Bronchial epithelial cell (primary cell): ENCODE measurements at regions not wholly inside any gene's neighbourhood (a gene's known extent, or its start where the extent isn't known, plus 50 kb on each side); places are given as distances from the start of the nearest gene placed in this dataset.

Source experiments
- DNase-seq: peaks from one replicate; pipeline ENCODE4 v3.0.0-alpha.2; 2010; ENCODE audit warnings: low read depth
- FAIRE-seq: peaks from 2 replicates; lab custom pipeline; 2011; peaks lifted over from hg19 to GRCh38; lab: Jason Lieb, UNC
- H3K27me3 ChIP-seq: 2 replicates; pipeline ENCODE4 v1.5.1; 2011; ENCODE audit warnings: low read length; ENCODE audit not compliant: control insufficient read depth, insufficient read depth
- H3K36me3 ChIP-seq: 2 replicates; pipeline ENCODE4 v1.5.1; 2011; ENCODE audit warnings: low read length; ENCODE audit not compliant: control insufficient read depth, insufficient read depth
- H3K4me3 ChIP-seq: 2 replicates; pipeline ENCODE4 v1.5.1; 2011; ENCODE audit warnings: mild to moderate bottlenecking, low read depth, low read length, control low read depth
- CTCF ChIP-seq: IDR thresholded peaks from 2 replicates; pipeline ENCODE4 v1.5.1; 2011; ENCODE audit warnings: mild to moderate bottlenecking, moderate library complexity, low read length, control low read depth, inconsistent platforms; ENCODE audit not compliant: insufficient read depth, severe bottlenecking

DNA sequence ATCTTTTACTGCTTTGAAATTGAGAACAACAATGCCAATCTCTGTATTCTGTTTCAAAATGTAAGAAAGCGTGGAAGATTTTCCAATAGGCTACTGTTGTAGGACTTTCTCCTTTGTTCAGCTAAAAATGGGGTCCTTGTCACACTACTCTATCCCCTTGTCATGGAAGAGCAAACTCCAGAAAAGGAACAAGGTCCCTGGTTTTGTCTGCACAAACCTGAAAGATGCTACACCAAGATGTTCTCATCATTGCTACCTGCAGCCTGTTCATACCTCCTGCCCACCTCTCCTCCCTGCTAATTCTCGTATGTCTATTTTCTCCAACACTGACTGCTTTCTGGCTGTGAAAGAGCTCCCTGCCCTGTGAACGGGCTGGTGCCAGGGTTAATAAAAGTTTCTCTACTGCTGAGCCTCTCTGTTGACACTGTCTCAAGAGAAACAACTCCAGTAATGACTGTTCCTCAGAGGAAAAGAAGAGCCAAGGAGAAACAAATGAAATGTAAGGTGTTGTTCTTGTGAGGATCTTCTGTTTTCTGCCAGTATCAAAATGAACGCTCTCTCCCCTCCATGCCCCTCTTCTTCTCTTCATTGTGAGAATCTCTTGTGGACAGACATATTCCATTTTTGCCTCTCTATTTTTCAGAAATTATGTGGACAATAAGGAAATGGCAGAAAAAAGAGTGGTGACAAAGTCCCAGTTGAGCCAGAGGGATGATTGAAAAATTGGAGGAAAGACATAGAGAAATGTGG lies 287.1 kb downstream of the ADGB start:
- Histone ChIP-seq H3K4me3 (no peak overlapping the region), H3K27me3 (no peaks in the 10 kb centered on the region), H3K36me3 (no peaks in the 10 kb centered on the region)
- no peak for TF ChIP-seq CTCF
- no peak for FAIRE-seq
- DNase-seq = no peak

GRCh38 chr6:146886587-146887446 lies 288.0 kb downstream of the ADGB start:
- DNase-seq (no peak), FAIRE-seq (no peak)

GRCh38 chr6:146887447-146888077 lies 288.8 kb downstream of the ADGB start:
- Histone ChIP-seq H3K27me3 (no peaks in the 10 kb centered on the region), H3K4me3 (no peak overlapping the region), H3K36me3 (no peaks in the 10 kb centered on the region)
- DNase-seq = no peak
- FAIRE-seq = no peak
- no peak for TF ChIP-seq CTCF

More at GRCh38 chr6:146886587-146887446, 288.0 kb downstream of the ADGB start:
- no peak for TF ChIP-seq CTCF
- no peaks in the 10 kb centered on the region for H3K36me3 ChIP-seq
- no peak overlapping the region for H3K4me3 ChIP-seq
- no peaks in the 10 kb centered on the region for H3K27me3 ChIP-seq

DNA sequence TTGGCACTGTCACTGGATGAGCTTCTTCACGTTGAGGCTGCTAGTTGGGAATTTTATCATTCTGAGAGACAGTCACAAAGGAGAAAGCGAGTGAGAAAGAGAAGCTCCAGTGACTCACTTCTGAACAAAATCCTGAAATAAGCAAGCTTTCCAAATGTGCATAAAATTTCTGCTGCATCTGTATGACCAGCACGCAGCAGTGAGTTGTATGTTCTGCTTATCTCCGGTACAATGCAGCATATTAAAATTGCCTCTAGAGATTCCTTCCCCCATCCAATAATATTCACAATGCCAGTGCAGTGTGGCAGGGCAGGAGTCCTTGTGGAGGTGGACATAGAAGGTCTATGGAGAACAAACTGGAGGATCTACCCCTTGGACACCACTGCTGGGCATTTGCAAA lies 290.5 kb downstream of the ADGB start:
- no peaks in the 10 kb centered on the region for H3K27me3 ChIP-seq
- no peak for DNase-seq
- TF ChIP-seq CTCF = no peak
- H3K36me3 ChIP-seq = no peaks in the 10 kb centered on the region
- no peak for FAIRE-seq
- no peak overlapping the region for H3K4me3 ChIP-seq

- TF ChIP-seq CTCF = no peak
- DNase-seq (no peak), FAIRE-seq (no peak)
- Histone ChIP-seq H3K36me3 (no peaks in the 10 kb centered on the region), H3K27me3 (no peaks in the 10 kb centered on the region), H3K4me3 (no peak overlapping the region)
Measured at GRCh38 chr6:146890172-146890571, 291.4 kb downstream of the ADGB start.
